NCI-H524 (cell line): ENCODE measurements at regions not wholly inside any gene's neighbourhood (a gene's known extent, or its start where the extent isn't known, plus 50 kb on each side); places are given as distances from the start of the nearest gene placed in this dataset.
"Not testable (repeated sequence)": the region's sequence is repeated elsewhere in the genome, so short reads cannot be mapped to it uniquely, and the experiment has no call there.

Experiments
- DNase-seq, 2 experiments: peaks; one replicate each; lab custom pipeline; 2025; lab: John Stamatoyannopoulos, UW

DNA sequence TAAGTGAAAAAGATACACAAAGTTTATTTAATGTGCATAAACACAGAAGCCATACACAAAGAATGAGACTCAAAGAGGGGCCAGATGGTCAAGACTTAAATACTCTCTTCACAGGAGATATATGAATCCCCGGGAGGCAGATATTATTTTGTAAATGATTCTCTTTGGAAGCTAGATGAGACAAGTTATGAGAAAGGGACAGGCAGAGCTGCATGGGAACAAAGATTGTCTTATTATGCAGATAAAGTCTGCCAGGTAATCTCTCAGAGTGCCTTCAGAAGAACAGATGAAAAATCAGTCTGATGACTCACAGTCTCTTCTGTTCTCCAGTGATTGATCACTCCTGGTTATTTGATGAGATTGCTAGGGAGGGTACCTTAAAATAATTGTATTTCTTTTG, 89.0 kb downstream of the NAF1 start:
- DNase-seq: peak in 1 of 2 experiments; percentile 56

GRCh38 chr4:163072222-163072621, 94.5 kb downstream of the NAF1 start:
- no peak for DNase-seq

DNA sequence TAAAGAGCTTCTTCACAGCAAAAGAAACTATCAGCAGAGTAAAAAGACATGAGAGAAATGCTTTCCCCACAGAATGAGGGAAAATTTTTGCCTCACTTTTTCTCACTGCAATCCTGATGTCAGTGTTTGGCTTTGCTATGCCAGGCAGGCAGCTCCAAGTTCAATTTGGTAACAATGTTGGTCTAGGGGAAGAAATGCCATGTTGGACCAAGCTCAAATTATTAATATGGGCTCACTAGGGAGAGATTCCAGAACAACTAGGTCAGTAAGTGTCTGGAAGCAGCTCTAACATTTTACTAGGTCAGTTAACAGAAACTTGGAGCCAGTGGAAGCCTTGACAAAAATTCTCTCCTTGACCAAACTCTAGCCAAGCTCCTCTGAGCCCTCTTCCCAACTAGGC, 95.4 kb downstream of the NAF1 start:
- DNase-seq: no peak

DNA sequence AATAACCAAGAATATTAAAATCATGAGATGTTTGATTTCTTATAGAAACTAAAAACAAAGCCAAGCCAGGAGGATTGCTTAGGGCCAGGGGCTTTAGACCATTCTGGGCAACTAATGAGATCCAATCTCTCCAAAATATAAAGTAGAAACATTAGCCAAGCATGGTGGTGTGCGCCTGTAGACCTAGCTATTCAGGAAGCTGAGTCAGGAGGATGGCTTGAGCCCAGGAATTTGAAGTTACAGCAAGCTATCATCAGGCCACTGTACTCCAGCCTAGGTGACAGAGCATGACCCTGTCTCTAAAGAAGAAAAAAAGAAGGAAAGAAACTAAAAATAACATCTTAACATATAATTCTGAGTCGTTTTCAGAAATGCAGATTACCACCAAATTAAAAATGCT, 96.7 kb downstream of the NAF1 start:
- no peak for DNase-seq

DNA sequence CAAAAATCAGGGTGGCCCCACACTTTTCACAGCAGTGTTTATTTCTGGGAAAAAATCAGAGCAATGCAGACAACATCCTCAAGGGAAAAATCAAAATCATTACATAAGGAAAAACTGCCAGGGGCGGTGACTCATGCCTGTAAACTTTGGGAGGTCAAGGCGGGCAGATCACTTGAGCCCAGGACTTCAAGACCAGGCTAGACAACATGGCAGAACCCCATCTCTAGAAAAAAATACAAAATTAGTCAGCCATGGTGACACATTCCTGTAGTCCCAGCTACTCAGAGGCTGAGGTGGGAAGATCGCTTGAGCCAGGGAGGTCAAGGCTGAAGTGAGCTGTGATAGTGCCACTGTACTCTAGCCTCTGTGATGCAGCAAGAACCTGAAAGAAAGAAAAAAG, 102.8 kb downstream of the NAF1 start:
- no peak for DNase-seq

- peak in 1 of 2 experiments; percentile 24 for DNase-seq
Measured at GRCh38 chr4:163048447-163048846, 118.2 kb downstream of the NAF1 start.

- no peak for DNase-seq
Measured at GRCh38 chr4:163042306-163042705, 124.4 kb downstream of the NAF1 start.

GRCh38 chr4:163017135-163017534, 149.6 kb downstream of the NAF1 start:
- no peak for DNase-seq

GRCh38 chr4:163012816-163013215, 153.9 kb downstream of the NAF1 start:
- no peak for DNase-seq

GRCh38 chr4:163003979-163004378, 162.7 kb downstream of the NAF1 start:
- peak in 1 of 2 experiments; percentile 1 for DNase-seq

GRCh38 chr4:162988530-162988929, 178.2 kb downstream of the NAF1 start:
- no peak for DNase-seq

GRCh38 chr4:162985131-162985530, 181.6 kb downstream of the NAF1 start:
- DNase-seq: no peak

- no peak for DNase-seq
Measured at GRCh38 chr4:162984621-162985020, 182.1 kb downstream of the NAF1 start.

DNA sequence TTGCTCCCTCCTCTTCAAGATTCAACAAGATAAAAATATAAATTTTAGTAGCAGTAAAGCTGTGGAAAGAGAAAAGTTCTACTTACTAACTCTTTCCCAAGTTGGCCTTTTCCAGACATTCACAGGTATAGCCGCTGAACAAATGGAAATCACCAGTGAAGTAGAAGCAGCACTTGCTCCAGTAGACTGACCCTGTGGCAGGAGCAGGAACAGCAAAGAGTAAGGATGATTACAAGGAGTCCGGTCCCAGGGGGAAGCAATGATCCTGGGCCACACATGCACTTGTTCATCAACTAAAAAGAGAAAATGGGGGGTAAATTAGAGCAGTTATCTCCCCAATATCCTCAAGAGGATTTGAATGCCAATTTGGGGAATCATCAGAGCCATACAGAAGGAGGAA, 184.9 kb downstream of the NAF1 start:
- no peak for DNase-seq

GRCh38 chr4:162978398-162978797, 188.3 kb downstream of the NAF1 start:
- no peak for DNase-seq

- DNase-seq: no peak
Measured at GRCh38 chr4:162977788-162978187, 188.9 kb downstream of the NAF1 start.

- DNase-seq: no peak
Measured at GRCh38 chr4:162972661-162973330, 193.9 kb downstream of the NAF1 start.

- DNase-seq: no peak
Measured at GRCh38 chr4:162969194-162969593, 197.5 kb downstream of the NAF1 start.

DNA sequence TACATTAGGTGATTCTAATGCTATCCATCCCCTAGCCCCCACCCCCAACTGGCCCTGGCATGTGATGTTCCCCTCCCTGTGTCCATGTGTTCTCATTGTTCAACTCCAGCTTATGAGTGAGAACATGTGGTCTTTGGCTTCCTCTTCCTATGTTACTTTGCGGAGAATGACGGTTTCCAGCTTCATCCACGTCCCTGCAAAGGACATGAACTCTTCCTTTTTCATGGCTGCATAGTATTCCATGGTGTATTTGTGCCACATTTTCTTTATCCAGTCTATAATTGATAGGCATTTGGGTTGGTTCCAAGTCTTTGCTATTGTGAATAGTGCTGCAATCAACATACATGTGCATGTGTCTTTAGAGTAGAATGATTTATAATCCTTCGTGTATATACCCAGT, 200.7 kb downstream of the NAF1 start:
- DNase-seq: not testable (repeated sequence)

DNA sequence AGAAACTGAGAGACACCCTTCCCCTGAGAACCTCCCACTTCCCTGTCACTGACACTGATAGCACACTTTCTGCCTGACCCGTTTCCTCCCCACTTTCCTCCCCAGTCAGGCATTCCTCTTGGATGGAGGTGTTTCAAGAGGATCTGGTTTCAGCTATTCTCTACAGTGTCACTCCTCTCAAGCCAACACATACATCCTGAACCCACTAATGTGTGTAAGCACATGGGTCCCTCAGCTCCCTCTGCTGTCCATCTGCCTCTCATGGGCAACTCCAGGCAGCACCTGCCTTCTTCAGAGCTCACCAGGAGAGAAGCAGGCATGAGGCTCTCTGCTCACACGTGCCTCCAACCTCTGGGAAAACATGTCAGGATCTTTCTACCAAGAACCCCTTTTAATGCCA, 207.6 kb downstream of the NAF1 start:
- DNase-seq: no peak

- no peak for DNase-seq
Measured at GRCh38 chr4:162957521-162958143, 209.1 kb downstream of the NAF1 start.

- no peak for DNase-seq
Measured at GRCh38 chr4:162954976-162955375, 211.7 kb downstream of the NAF1 start.

DNA sequence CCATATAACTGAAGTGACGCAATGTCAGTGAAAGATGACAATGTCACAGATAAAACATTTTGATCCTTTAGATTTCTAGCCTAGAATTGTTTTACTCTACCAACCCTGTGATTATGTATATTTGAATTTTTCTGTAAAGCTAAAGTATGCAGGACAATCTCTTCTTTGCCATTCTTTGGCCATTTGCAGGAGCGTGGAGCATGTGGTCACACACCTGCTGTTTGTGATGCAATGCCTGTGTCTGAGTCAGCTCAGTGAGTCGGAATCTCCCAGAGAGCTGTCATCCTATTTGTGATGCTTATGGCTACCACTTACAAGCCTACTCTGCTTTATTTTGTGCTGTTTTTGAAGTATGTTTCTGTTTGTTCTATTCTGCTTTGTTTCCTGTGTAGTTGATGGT, 214.5 kb downstream of the NAF1 start:
- DNase-seq: no peak

GRCh38 chr4:162945713-162946112, 221.0 kb downstream of the NAF1 start:
- no peak for DNase-seq
